A673 (cell line): ENCODE measurements at regions not wholly inside any gene's neighbourhood (a gene's known extent, or its start where the extent isn't known, plus 50 kb on each side); places are given as distances from the start of the nearest gene placed in this dataset.

Experiments
- CTCF ChIP-seq: fragments of 300-800, 200-600 bp; sonication (generic); conservative IDR thresholded peaks from 2 replicates; pipeline ENCODE4 v1.5.1; 2017; ENCODE audit warnings: low read depth, mild to moderate bottlenecking, antibody characterized with exemption, low read length, moderate library complexity, mixed read lengths
- EZH2 ChIP-seq: fragments of 200-600 bp; sonication (generic); IDR thresholded peaks from 2 replicates; pipeline ENCODE4 v1.6.1; 2017; ENCODE audit warnings: borderline replicate concordance, low read depth, mild to moderate bottlenecking, mixed read lengths, antibody characterized with exemption, low read length; ENCODE audit not compliant: poor library complexity, severe bottlenecking

DNA sequence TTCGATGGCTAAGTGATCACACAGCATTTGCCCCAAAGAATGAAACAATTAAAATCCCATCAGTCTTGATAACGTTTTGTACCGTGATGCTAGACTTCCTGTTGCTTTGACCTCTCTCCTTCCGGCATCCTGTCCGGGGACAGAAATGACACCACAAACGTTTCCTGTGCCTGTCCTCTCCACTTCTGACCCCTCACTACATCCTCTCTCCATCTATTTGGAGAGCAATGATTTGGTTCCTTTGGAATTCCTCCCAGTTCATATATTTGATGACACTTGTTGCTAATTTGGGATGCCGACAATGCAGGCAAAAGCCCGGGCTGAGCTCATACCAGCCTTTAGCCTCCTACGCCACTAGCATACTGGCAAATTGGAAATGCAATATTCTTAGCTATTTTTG is 151.2 kb upstream of the CCDC68 start:
- TF ChIP-seq CTCF (no peak), EZH2 (no peak)
